ENCODE measurements at regions not wholly inside any gene's neighbourhood (a gene's known extent, or its start where the extent isn't known, plus 50 kb on each side); places are given as distances from the start of the nearest gene placed in this dataset.
A peak's percentile ranks its signal among the peaks of the same experiment; 100 is the strongest.

GRCh38 chr2:76075126-76075525, 364.4 kb upstream of the GCFC2 start:
- H3K9ac ChIP-seq (ENCODE audit: extremely low read depth, low read length, poor library complexity, severe bottlenecking), result no peak overlapping the region
- Mint-ChIP-seq H3K4me3 (no peak overlapping the region), H3K4me1 (no peaks in the 10 kb centered on the region), H3K9me3 (no peaks in the 10 kb centered on the region), H3K36me3 (ENCODE audit: low read depth) (no peaks in the 10 kb centered on the region), H3K27me3 (ENCODE audit: insufficient read depth) (no peaks in the 10 kb centered on the region), H3K27ac (no peak overlapping the region)
- no peaks in the 10 kb centered on the region for H3K9me3 ChIP-seq (ENCODE audit: control insufficient read depth, low read length)
- H3K4me3 ChIP-seq (ENCODE audit: low read length), result no peak overlapping the region
- H3K27me3 ChIP-seq (ENCODE audit: control insufficient read depth, insufficient read depth, low read length, poor library complexity, severe bottlenecking), result no peaks in the 10 kb centered on the region
- TF ChIP-seq CTCF (conservative IDR thresholded peaks at IDR 0.05), result no peak
- H3K27ac ChIP-seq (ENCODE audit: low read depth, low read length), result no peak overlapping the region
- no peaks in the 10 kb centered on the region for H3K4me1 ChIP-seq (ENCODE audit: control insufficient read depth, insufficient read depth, low read length)
- H3K36me3 ChIP-seq (ENCODE audit: control insufficient read depth, insufficient read depth, low read length), result no peaks in the 10 kb centered on the region
- no CpG with 5 or more reads among the region's 1 CpG for WGBS, 2 experiments (ENCODE audit: insufficient coverage in 1 of 2, insufficient read length in 1 of 2)
- DNase-seq, result no peak

- no peaks in the 10 kb centered on the region for H3K27me3 Mint-ChIP-seq (ENCODE audit: insufficient read depth)
- no peaks in the 10 kb centered on the region for H3K36me3 Mint-ChIP-seq (ENCODE audit: low read depth)
- no peak overlapping the region for H3K4me3 ChIP-seq (ENCODE audit: low read length)
- H3K9ac ChIP-seq (ENCODE audit: extremely low read depth, low read length, poor library complexity, severe bottlenecking), result no peak overlapping the region
- no peak overlapping the region for H3K4me3 Mint-ChIP-seq
- no peak overlapping the region for H3K27ac ChIP-seq (ENCODE audit: low read depth, low read length)
- no peaks in the 10 kb centered on the region for H3K27me3 ChIP-seq (ENCODE audit: control insufficient read depth, insufficient read depth, low read length, poor library complexity, severe bottlenecking)
- no peak for TF ChIP-seq CTCF (conservative IDR thresholded peaks at IDR 0.05)
- peaks cover 8% of the 10 kb centered on the region for H3K9me3 ChIP-seq (ENCODE audit: control insufficient read depth, low read length)
- 90 to 100% methylated on average over 3 of the region's 3 CpGs for WGBS, 2 experiments (ENCODE audit: insufficient coverage in 1 of 2, insufficient read length in 1 of 2)
- no peaks in the 10 kb centered on the region for H3K4me1 ChIP-seq (ENCODE audit: control insufficient read depth, insufficient read depth, low read length)
- no peak overlapping the region for H3K27ac Mint-ChIP-seq
- DNase-seq, result no peak
- no peaks in the 10 kb centered on the region for H3K36me3 ChIP-seq (ENCODE audit: control insufficient read depth, insufficient read depth, low read length)
- H3K4me1 Mint-ChIP-seq, result no peaks in the 10 kb centered on the region
- peaks cover 8% of the 10 kb centered on the region for H3K9me3 Mint-ChIP-seq
These were observed 363.4 kb upstream of the GCFC2 start for GRCh38 chr2:76073992-76074604.

GRCh38 chr2:76050196-76050595, 339.5 kb upstream of the GCFC2 start:
- no peaks in the 10 kb centered on the region for H3K27me3 ChIP-seq (ENCODE audit: control insufficient read depth, insufficient read depth, low read length, poor library complexity, severe bottlenecking)
- peaks cover 48% of the 10 kb centered on the region for H3K9me3 Mint-ChIP-seq
- no peaks in the 10 kb centered on the region for H3K36me3 Mint-ChIP-seq (ENCODE audit: low read depth)
- H3K36me3 ChIP-seq (ENCODE audit: control insufficient read depth, insufficient read depth, low read length), result no peaks in the 10 kb centered on the region
- H3K4me1 ChIP-seq (ENCODE audit: control insufficient read depth, insufficient read depth, low read length), result no peaks in the 10 kb centered on the region
- WGBS, 2 experiments (ENCODE audit: insufficient coverage in 1 of 2, insufficient read length in 1 of 2), result 96% methylated on average over 1 of the region's 1 CpG; no CpG with 5 or more reads in 1 of the 2 experiments
- H3K27me3 Mint-ChIP-seq (ENCODE audit: insufficient read depth), result no peaks in the 10 kb centered on the region
- H3K27ac ChIP-seq (ENCODE audit: low read depth, low read length), result no peak overlapping the region
- H3K9me3 ChIP-seq (ENCODE audit: control insufficient read depth, low read length), result peaks cover 26% of the 10 kb centered on the region
- peak; percentile 51 for TF ChIP-seq CTCF (conservative IDR thresholded peaks at IDR 0.05)
- no peak overlapping the region for H3K9ac ChIP-seq (ENCODE audit: extremely low read depth, low read length, poor library complexity, severe bottlenecking)
- H3K4me3 Mint-ChIP-seq, result no peak overlapping the region
- DNase-seq, result peak; percentile 50
- H3K27ac Mint-ChIP-seq, result no peak overlapping the region
- no peaks in the 10 kb centered on the region for H3K4me1 Mint-ChIP-seq
- H3K4me3 ChIP-seq (ENCODE audit: low read length), result peak overlapping the region; percentile 3
